Ecto neural progenitor cell (in vitro differentiated cells): ENCODE measurements at regions not wholly inside any gene's neighbourhood (a gene's known extent, or its start where the extent isn't known, plus 50 kb on each side); places are given as distances from the start of the nearest gene placed in this dataset.
"Not testable (repeated sequence)": the region's sequence is repeated elsewhere in the genome, so short reads cannot be mapped to it uniquely, and the experiment has no call there.

ENCODE experiments used
- DNase-seq: peaks from one replicate; pipeline ENCODE4 v3.0.0-alpha.2; 2018; ENCODE audit warnings: low spot score

GRCh38 chr15:84094720-84095119 lies 140.9 kb upstream of the GOLGA6L4 start:
- DNase-seq, result not testable (repeated sequence)

GRCh38 chr15:84097053-84097452 lies 138.5 kb upstream of the GOLGA6L4 start:
- DNase-seq, result not testable (repeated sequence)

- no peak for DNase-seq
Observed at GRCh38 chr15:84098604-84099003, 137.0 kb upstream of the GOLGA6L4 start.

- no peak for DNase-seq
Observed at GRCh38 chr15:84099181-84099580, 136.4 kb upstream of the GOLGA6L4 start.

- DNase-seq, result no peak
Observed at GRCh38 chr15:84103345-84103744, 132.2 kb upstream of the GOLGA6L4 start.

- DNase-seq, result no peak
Observed at GRCh38 chr15:84104853-84105252, 130.7 kb upstream of the GOLGA6L4 start.

- DNase-seq, result no peak
Observed at GRCh38 chr15:84108728-84109127, 126.8 kb upstream of the GOLGA6L4 start.

- no peak for DNase-seq
Observed at GRCh38 chr15:84111575-84111974, 124.0 kb upstream of the GOLGA6L4 start.

- no peak for DNase-seq
Observed at GRCh38 chr15:84112025-84112424, 123.5 kb upstream of the GOLGA6L4 start.

- DNase-seq, result no peak
Observed at GRCh38 chr15:84113919-84114318, 121.7 kb upstream of the GOLGA6L4 start.

GRCh38 chr15:84114680-84115079 lies 120.9 kb upstream of the GOLGA6L4 start:
- DNase-seq, result not testable (repeated sequence)

GRCh38 chr15:84119351-84119750 lies 116.2 kb upstream of the GOLGA6L4 start:
- not testable (repeated sequence) for DNase-seq

- not testable (repeated sequence) for DNase-seq
Observed at GRCh38 chr15:84120903-84121302, 114.7 kb upstream of the GOLGA6L4 start.

GRCh38 chr15:84128706-84129105 lies 106.9 kb upstream of the GOLGA6L4 start:
- DNase-seq, result not testable (repeated sequence)

- not testable (repeated sequence) for DNase-seq
Observed at GRCh38 chr15:84130098-84130831, 105.3 kb upstream of the GOLGA6L4 start.

- DNase-seq, result not testable (repeated sequence)
Observed at GRCh38 chr15:84135931-84136456, 99.6 kb upstream of the GOLGA6L4 start.

GRCh38 chr15:84142888-84143337 lies 92.7 kb upstream of the GOLGA6L4 start:
- DNase-seq, result peak; percentile 79

GRCh38 chr15:84143753-84144314 lies 91.7 kb upstream of the GOLGA6L4 start:
- no peak for DNase-seq

GRCh38 chr15:84144946-84145345 lies 90.6 kb upstream of the GOLGA6L4 start:
- DNase-seq, result not testable (repeated sequence)

- not testable (repeated sequence) for DNase-seq
Observed at GRCh38 chr15:84146299-84146698, 89.3 kb upstream of the GOLGA6L4 start.

GRCh38 chr15:84147307-84147706 lies 88.3 kb upstream of the GOLGA6L4 start:
- not testable (repeated sequence) for DNase-seq

- DNase-seq, result no peak
Observed at GRCh38 chr15:84151205-84151931, 84.2 kb upstream of the GOLGA6L4 start.
